Effector memory CD4-positive, alpha-beta T cell (primary cell): ENCODE measurements at regions not wholly inside any gene's neighbourhood (a gene's known extent, or its start where the extent isn't known, plus 50 kb on each side); places are given as distances from the start of the nearest gene placed in this dataset.
"Not testable (repeated sequence)": the region's sequence is repeated elsewhere in the genome, so short reads cannot be mapped to it uniquely, and the experiment has no call there.

ENCODE experiments used
- DNase-seq, 3 donors: peaks; one replicate each; pipeline ENCODE4 v3.0.0-alpha.2; 2020
- H3K27ac ChIP-seq: 2 replicates; pipeline ENCODE4 v1.7.0; 2013; ENCODE audit warnings: mild to moderate bottlenecking, low read length, moderate library complexity; ENCODE audit not compliant: insufficient read depth, poor library complexity, severe bottlenecking
- H3K27me3 ChIP-seq: replicated peaks from 2 replicates; pipeline ENCODE4 v1.7.0; 2013; ENCODE audit warnings: mild to moderate bottlenecking, low read length; ENCODE audit not compliant: insufficient read depth, control insufficient read depth, poor library complexity, severe bottlenecking
- H3K36me3 ChIP-seq: 2 replicates; pipeline ENCODE4 v1.7.0; 2013; ENCODE audit warnings: mild to moderate bottlenecking, low read length, moderate library complexity; ENCODE audit not compliant: control insufficient read depth, insufficient read depth
- H3K4me1 ChIP-seq: 2 replicates; pipeline ENCODE4 v1.7.0; 2013; ENCODE audit warnings: low read length, mild to moderate bottlenecking; ENCODE audit not compliant: control insufficient read depth, insufficient read depth, poor library complexity, severe bottlenecking
- H3K4me3 ChIP-seq: 2 replicates; pipeline ENCODE4 v1.7.0; 2013; ENCODE audit warnings: low read length, low read depth, mild to moderate bottlenecking; ENCODE audit not compliant: insufficient read depth, poor library complexity, severe bottlenecking
- H3K9me3 ChIP-seq: 2 replicates; pipeline ENCODE4 v1.7.0; 2013; ENCODE audit warnings: mild to moderate bottlenecking, low read length, moderate library complexity; ENCODE audit not compliant: control insufficient read depth

GRCh38 chr14:30243805-30244204 lies 315.2 kb upstream of the G2E3 start:
- Histone ChIP-seq H3K27ac (no peak overlapping the region), H3K4me1 (no peaks in the 10 kb centered on the region), H3K4me3 (no peak overlapping the region), H3K27me3 (no peaks in the 10 kb centered on the region), H3K36me3 (no peaks in the 10 kb centered on the region), H3K9me3 (no peaks in the 10 kb centered on the region)
- no peak for DNase-seq

- not testable (repeated sequence) for H3K27ac ChIP-seq, H3K4me1 ChIP-seq
Observed at GRCh38 chr14:30244348-30244747, 314.6 kb upstream of the G2E3 start.

DNA sequence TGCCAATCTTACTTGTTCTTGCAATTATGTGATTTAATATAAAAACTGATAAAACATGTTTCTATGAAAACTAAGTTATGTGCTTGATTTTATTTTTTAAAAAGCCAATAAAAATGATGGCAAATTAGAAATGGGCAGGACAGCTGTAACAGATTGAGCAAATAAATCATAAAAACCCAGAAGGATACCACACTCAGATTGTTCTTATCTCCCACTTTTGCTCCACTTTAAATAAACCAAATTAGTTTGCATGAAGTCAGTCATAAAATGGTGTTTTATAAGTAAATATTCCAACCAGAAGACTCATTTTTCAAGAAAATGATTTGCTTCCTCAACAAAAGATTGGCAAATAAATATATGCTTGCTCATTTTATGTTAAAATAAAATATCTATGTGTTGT lies 307.9 kb upstream of the G2E3 start:
- DNase-seq: no peak
- H3K4me3 ChIP-seq: no peak overlapping the region
- no peaks in the 10 kb centered on the region for H3K27me3 ChIP-seq
- H3K4me1 ChIP-seq: no peaks in the 10 kb centered on the region
- H3K36me3 ChIP-seq: no peaks in the 10 kb centered on the region
- no peaks in the 10 kb centered on the region for H3K9me3 ChIP-seq
- no peak overlapping the region for H3K27ac ChIP-seq

More at GRCh38 chr14:30244348-30244747, 314.6 kb upstream of the G2E3 start:
- not testable (repeated sequence) for DNase-seq, H3K9me3 ChIP-seq, H3K36me3 ChIP-seq, H3K4me3 ChIP-seq, H3K27me3 ChIP-seq

GRCh38 chr14:30251557-30252100 lies 307.3 kb upstream of the G2E3 start:
- no peaks in the 10 kb centered on the region for H3K9me3 ChIP-seq
- H3K4me1 ChIP-seq: no peaks in the 10 kb centered on the region
- H3K4me3 ChIP-seq: no peak overlapping the region
- DNase-seq: no peak
- no peaks in the 10 kb centered on the region for H3K27me3 ChIP-seq
- no peaks in the 10 kb centered on the region for H3K36me3 ChIP-seq
- no peak overlapping the region for H3K27ac ChIP-seq

GRCh38 chr14:30252151-30252550 lies 306.8 kb upstream of the G2E3 start:
- no peak overlapping the region for H3K27ac ChIP-seq
- no peak for DNase-seq
- H3K36me3 ChIP-seq: no peaks in the 10 kb centered on the region
- no peaks in the 10 kb centered on the region for H3K4me1 ChIP-seq
- no peaks in the 10 kb centered on the region for H3K9me3 ChIP-seq
- H3K27me3 ChIP-seq: no peaks in the 10 kb centered on the region
- no peak overlapping the region for H3K4me3 ChIP-seq

GRCh38 chr14:30252783-30253674 lies 305.9 kb upstream of the G2E3 start:
- Histone ChIP-seq H3K4me3 (no peak overlapping the region), H3K27ac (no peak overlapping the region)

GRCh38 chr14:30256627-30257026 lies 302.3 kb upstream of the G2E3 start:
- Histone ChIP-seq H3K27ac (no peak overlapping the region), H3K27me3 (no peaks in the 10 kb centered on the region), H3K36me3 (no peaks in the 10 kb centered on the region), H3K9me3 (no peaks in the 10 kb centered on the region), H3K4me1 (no peaks in the 10 kb centered on the region), H3K4me3 (no peak overlapping the region)
- no peak for DNase-seq

More at GRCh38 chr14:30252783-30253674, 305.9 kb upstream of the G2E3 start:
- H3K4me1 ChIP-seq: no peaks in the 10 kb centered on the region
- H3K9me3 ChIP-seq: no peaks in the 10 kb centered on the region
- H3K27me3 ChIP-seq: no peaks in the 10 kb centered on the region
- H3K36me3 ChIP-seq: no peaks in the 10 kb centered on the region
- no peak for DNase-seq

DNA sequence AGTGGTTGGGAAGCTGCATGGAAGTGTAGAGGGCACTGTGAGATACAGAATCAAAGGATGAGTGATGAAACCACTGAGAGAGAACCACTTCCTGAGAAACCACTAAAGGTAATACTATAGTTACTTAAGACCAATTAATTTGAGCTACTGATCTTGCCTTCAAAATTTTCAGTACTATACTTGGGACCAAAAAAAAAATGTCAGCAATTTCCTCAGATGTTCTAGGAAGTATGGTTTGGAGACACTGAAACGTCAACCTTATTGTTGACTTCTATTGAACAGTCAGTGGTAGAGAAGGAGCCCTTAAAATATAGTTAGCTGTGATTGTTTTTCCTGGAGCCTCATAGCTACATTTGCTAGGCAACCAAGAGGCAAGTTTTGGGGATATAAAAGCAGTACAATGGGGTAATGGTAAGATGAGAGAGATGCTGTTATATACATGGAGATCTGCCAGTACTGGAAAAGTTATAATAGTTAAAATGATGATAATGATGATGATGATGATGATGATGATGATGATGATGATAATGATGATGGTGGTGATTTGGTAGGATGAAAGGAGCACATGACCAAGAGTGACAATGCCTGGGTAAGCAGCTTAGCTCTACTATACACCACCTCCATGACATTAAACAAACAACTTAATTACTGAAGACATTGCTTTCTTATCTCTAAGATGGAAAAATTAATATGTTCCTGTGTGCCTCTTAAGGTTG lies 300.9 kb upstream of the G2E3 start:
- Histone ChIP-seq H3K4me3 (no peak overlapping the region), H3K4me1 (no peaks in the 10 kb centered on the region), H3K36me3 (no peaks in the 10 kb centered on the region), H3K9me3 (no peaks in the 10 kb centered on the region), H3K27me3 (no peaks in the 10 kb centered on the region), H3K27ac (no peak overlapping the region)
- DNase-seq: no peak

GRCh38 chr14:30260833-30261607 lies 297.9 kb upstream of the G2E3 start:
- no peak for DNase-seq
- no peak overlapping the region for H3K4me3 ChIP-seq
- no peaks in the 10 kb centered on the region for H3K27me3 ChIP-seq
- no peaks in the 10 kb centered on the region for H3K4me1 ChIP-seq
- no peak overlapping the region for H3K27ac ChIP-seq
- no peaks in the 10 kb centered on the region for H3K9me3 ChIP-seq
- no peaks in the 10 kb centered on the region for H3K36me3 ChIP-seq
